AG04450 (cell line): ENCODE measurements at regions not wholly inside any gene's neighbourhood (a gene's known extent, or its start where the extent isn't known, plus 50 kb on each side); places are given as distances from the start of the nearest gene placed in this dataset.

Experiments
- CTCF ChIA-PET: fragments of 300-600, 350-600 bp; formaldehyde crosslinking; extraction: SDS; loops from one replicate; lab custom pipeline; 2022; ENCODE audit warnings: antibody characterized with exemption, inconsistent platforms; lab: Charles Lee
- POLR2A ChIA-PET: fragments of 350-600 bp; formaldehyde crosslinking; extraction: SDS; loops from one replicate; lab custom pipeline; 2021; ENCODE audit warnings: antibody characterized with exemption, inconsistent platforms; lab: Yijun Ruan, JAX
- DNase-seq: peaks from one replicate; pipeline ENCODE4 v3.0.0-alpha.2; 2011; ENCODE audit warnings: low read depth, low spot score
- H3K27ac ChIP-seq: one replicate; pipeline ENCODE4 v1.5.1; 2012; ENCODE audit warnings: low read depth, low read length, control low read depth
- H3K27me3 ChIP-seq: one replicate; pipeline ENCODE4 v1.6.0; 2012; ENCODE audit warnings: low read length; ENCODE audit not compliant: control insufficient read depth, insufficient read depth
- H3K4me3 ChIP-seq: 2 replicates; pipeline ENCODE4 v1.5.1; 2011; ENCODE audit warnings: mild to moderate bottlenecking, low read depth, low read length, control low read depth
- H3K9me3 ChIP-seq: 2 replicates; pipeline ENCODE4 v1.5.1; 2012; ENCODE audit warnings: low read length; ENCODE audit not compliant: control insufficient read depth, insufficient read depth
- TF ChIP-seq, protein P1 (sequence below): IDR thresholded peaks from 2 replicates; pipeline ENCODE4 v1.5.1; 2011; ENCODE audit warnings: low read depth, low read length, control low read depth, inconsistent platforms

DNA sequence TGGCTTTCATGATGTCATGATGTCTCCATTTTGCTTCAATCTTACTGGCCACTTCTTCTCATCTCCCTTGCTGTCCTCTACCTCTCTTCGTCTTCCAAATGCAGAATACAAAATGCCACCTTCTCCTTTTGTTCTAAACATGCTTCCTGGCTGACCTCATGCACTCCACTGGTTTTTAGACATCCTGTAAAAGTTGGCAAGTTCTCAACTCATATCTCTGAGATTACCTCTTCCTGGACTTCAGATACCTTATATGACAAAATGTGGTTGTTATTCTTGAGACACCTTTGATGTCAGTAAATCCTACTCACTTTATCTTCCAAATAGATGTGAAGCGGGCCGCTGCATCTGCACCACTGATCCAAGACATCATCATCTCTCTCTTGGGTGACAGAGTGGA is 212.7 kb upstream of the FOXA2 start:
- ChIA-PET POLR2A (no interaction called here), CTCF (no interaction called here)
- TF ChIP-seq, protein P1, sequence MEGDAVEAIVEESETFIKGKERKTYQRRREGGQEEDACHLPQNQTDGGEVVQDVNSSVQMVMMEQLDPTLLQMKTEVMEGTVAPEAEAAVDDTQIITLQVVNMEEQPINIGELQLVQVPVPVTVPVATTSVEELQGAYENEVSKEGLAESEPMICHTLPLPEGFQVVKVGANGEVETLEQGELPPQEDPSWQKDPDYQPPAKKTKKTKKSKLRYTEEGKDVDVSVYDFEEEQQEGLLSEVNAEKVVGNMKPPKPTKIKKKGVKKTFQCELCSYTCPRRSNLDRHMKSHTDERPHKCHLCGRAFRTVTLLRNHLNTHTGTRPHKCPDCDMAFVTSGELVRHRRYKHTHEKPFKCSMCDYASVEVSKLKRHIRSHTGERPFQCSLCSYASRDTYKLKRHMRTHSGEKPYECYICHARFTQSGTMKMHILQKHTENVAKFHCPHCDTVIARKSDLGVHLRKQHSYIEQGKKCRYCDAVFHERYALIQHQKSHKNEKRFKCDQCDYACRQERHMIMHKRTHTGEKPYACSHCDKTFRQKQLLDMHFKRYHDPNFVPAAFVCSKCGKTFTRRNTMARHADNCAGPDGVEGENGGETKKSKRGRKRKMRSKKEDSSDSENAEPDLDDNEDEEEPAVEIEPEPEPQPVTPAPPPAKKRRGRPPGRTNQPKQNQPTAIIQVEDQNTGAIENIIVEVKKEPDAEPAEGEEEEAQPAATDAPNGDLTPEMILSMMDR: no peak
- Histone ChIP-seq H3K27me3 (peaks cover 5% of the 10 kb centered on the region), H3K9me3 (no peaks in the 10 kb centered on the region), H3K27ac (no peak overlapping the region), H3K4me3 (no peak overlapping the region)
- DNase-seq: no peak

DNA sequence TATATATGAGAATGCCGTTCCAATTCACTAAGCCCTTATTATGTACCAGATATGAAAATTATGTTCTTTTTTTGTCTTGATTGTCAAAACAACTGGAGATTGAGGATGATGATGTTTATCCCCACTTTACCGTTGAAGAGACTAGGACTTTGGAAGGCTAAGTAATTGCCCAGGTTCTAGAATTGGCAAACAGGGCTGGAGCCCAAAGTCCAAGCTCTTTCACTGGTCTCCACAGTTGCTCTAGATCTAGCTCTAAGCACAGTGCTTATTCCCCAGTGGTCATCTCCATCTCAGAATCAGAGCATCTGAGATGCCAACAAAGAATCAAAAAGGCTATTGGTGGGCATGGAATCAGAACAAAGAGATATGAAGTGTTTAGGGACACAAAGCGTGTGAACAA is 215.3 kb upstream of the FOXA2 start:
- CTCF ChIA-PET: no interaction called here
- no peak for DNase-seq
- Histone ChIP-seq H3K27me3 (peaks cover 10% of the 10 kb centered on the region), H3K4me3 (no peak overlapping the region), H3K27ac (no peak overlapping the region), H3K9me3 (no peaks in the 10 kb centered on the region)
- TF ChIP-seq, protein P1: no peak
- POLR2A ChIA-PET: no interaction called here

DNA sequence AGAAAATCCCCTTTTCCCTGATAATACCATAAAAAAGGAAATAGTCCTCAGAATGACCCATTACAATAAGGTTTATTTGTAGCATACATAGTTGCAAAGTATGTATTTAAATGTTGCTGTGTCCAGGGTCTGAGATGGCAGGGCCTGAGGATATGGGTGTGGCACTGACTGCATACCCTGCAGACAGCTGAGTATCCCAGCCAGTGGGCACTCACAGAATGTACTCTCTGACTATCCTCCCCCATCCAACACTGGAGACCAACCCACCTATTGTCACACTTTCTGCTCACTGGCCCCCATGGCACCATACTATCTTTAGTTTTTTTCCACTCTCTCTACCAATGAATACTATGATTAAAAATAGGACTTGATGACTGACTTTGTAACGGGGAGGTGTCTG is 215.8 kb upstream of the FOXA2 start:
- CTCF ChIA-PET: no interaction called here
- H3K4me3 ChIP-seq: no peak overlapping the region
- POLR2A ChIA-PET: no interaction called here
- DNase-seq: no peak
- H3K9me3 ChIP-seq: no peaks in the 10 kb centered on the region
- no peak overlapping the region for H3K27ac ChIP-seq
- TF ChIP-seq, protein P1: no peak
- peaks cover 10% of the 10 kb centered on the region for H3K27me3 ChIP-seq

DNA sequence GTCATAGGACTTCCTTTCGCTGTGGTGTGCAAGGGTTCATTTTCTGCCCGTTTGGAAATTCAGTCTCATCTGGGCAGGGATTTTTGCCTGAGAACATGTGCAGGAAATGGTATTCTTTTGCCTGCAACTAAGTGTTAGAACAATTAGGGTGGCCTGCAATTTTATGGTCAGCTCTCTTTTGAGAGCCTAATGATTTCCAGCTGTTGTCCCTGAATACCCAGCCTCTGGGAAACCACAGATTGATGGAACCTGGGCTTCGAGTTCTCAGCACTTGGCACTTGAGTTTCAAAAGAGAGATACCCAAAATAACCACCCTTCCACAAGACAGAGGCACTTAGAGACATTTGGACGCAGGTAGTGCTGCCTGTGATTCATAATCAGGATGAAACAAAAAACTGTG is 217.2 kb upstream of the FOXA2 start:
- ChIA-PET CTCF (no interaction called here), POLR2A (no interaction called here)
- no peak for DNase-seq
- peaks cover 10% of the 10 kb centered on the region for H3K27me3 ChIP-seq
- H3K27ac ChIP-seq: no peak overlapping the region
- TF ChIP-seq, protein P1: no peak
- no peaks in the 10 kb centered on the region for H3K9me3 ChIP-seq
- H3K4me3 ChIP-seq: no peak overlapping the region

DNA sequence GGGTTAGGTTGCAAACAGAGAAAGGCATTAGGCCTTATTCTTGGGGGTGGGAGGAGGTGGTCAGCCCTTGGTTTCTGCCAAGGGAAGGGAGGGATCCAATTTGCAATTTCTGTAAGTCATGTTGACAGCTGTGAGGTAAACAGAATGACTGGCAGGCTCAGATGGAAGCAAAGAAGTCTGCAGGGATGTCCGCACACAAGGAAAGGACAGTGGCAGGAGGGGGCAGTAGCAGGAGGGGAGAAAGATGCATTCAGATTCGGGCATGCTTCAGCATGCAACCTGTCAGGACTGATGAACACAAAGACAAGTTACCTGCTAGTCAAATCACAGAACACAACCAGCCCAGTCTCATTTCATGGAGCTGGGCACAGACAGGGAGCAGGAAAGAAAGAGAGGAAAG is 217.9 kb upstream of the FOXA2 start:
- POLR2A ChIA-PET: no interaction called here
- Histone ChIP-seq H3K27ac (no peak overlapping the region), H3K27me3 (peaks cover 10% of the 10 kb centered on the region), H3K9me3 (no peaks in the 10 kb centered on the region), H3K4me3 (no peak overlapping the region)
- CTCF ChIA-PET: no interaction called here
- TF ChIP-seq, protein P1: no peak
- DNase-seq: no peak
